Myocyte (in vitro differentiated cells): ENCODE measurements at regions not wholly inside any gene's neighbourhood (a gene's known extent, or its start where the extent isn't known, plus 50 kb on each side); places are given as distances from the start of the nearest gene placed in this dataset.
"Not testable (repeated sequence)": the region's sequence is repeated elsewhere in the genome, so short reads cannot be mapped to it uniquely, and the experiment has no call there.

Source experiments
- DNase-seq: peaks from one replicate; pipeline ENCODE4 v3.0.0-alpha.2; 2012; ENCODE audit warnings: low read depth

DNA sequence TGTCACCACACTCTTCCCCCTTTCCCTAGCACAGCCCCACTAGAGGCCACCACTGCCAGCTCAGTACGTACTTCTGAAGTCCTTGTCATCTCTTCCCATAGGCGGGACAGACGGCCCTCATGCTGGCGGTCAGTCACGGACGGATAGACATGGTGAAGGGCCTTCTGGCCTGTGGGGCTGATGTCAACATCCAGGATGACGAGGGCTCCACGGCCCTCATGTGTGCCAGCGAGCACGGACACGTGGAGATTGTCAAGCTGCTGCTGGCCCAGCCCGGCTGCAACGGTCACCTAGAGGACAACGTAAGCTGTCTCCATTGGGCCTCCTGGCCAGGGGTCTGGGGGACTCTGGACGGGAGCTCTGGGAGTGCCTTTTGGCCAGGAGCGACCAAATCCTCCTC lies 99.4 kb upstream of the DMRT1 start:
- DNase-seq = no peak

DNA sequence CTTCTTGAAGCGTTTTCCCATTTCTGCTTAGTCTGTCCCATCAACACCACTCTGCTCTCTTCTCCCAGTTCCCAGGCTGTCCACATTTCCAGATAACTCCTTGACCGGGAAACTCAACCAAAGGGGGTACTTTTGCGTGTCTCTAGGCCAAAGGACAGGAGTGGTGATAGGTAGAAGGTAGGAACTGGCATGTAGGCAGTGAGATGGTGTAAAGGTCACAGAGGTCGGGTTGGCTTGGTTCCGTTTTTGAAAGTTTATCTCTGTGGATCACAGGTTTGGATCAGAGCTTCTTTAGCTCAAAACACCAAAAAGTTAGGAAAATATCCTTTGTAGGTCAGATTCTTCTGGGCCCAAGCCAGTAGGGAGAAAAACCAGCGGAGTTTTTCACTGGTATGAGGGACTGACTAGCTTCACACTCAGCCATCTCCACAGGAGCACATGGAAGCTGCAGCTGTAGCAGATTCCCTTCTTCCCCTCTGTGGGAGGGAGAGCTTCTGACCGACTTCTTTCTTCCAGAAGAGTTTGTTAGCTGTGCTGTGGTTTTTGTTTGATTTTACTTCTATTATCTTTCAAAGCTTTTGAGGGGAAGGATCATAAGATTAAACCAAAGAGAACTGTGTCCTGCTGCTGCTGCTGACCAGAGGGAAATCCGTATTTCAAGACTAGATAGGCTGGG lies 98.4 kb upstream of the DMRT1 start:
- no peak for DNase-seq

GRCh38 chr9:744046-744712 lies 97.3 kb upstream of the DMRT1 start:
- DNase-seq = no peak

DNA sequence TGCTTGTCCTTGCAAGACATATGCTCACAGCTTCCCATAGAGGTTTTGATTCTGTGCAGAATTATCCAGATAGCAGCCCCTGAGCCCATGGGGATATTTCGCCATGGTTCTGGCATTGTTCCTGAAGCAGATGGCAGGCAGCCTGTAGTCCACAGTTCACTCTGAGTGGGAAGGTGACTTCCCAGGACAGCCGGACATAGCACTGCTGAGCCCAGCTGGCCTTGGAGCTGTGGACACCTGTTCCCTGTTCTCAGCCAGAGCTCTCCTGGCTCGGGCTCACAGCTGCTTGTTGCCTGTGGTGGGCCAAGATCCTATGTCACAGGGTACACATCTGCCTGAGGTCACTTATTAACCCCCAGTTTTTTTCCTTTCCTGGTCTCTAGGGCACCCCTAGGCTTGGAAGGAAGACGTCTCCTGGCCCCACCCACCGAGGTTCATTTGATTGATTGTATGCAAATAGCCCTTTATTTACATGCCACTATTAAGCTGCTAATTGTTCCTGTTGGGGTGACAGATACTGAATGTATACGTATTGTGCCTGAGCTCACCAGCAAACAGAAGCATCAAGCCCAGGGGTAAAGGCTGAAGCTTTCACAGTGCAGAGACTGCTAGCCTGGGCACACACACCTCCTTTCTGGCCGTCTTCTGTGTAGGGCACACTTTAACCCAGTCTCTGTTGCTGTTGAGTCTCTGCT lies 96.6 kb upstream of the DMRT1 start:
- DNase-seq = peak; percentile 97

DNA sequence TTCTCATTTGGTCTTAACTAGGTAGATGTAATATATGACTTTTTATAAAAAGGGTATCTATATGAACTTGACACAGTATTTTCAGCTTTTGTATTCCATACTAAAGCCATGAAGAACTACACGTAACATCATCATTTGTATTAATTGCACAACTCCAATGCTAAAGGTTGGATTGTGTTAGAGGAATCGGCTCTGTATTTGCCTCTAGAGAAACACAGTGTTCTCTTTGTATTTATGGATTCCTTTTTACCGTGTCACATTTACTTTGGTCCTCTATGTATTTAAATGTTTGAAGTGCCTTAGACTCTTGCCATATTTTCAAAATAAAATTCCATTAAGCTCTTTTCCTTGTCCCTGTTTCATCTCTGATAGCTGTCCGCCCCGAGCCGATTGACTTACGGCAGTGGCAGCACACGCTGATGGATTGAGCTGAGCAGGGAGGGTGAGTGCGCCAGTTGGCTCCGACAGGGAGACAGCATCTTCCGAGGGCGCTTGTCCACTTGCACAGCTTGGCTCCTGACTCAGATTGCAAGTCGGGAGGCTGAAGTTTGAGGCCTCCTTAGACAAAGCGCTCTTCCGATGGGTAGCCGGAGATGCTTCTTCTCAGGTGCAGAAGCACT lies 95.6 kb upstream of the DMRT1 start:
- DNase-seq = no peak

DNA sequence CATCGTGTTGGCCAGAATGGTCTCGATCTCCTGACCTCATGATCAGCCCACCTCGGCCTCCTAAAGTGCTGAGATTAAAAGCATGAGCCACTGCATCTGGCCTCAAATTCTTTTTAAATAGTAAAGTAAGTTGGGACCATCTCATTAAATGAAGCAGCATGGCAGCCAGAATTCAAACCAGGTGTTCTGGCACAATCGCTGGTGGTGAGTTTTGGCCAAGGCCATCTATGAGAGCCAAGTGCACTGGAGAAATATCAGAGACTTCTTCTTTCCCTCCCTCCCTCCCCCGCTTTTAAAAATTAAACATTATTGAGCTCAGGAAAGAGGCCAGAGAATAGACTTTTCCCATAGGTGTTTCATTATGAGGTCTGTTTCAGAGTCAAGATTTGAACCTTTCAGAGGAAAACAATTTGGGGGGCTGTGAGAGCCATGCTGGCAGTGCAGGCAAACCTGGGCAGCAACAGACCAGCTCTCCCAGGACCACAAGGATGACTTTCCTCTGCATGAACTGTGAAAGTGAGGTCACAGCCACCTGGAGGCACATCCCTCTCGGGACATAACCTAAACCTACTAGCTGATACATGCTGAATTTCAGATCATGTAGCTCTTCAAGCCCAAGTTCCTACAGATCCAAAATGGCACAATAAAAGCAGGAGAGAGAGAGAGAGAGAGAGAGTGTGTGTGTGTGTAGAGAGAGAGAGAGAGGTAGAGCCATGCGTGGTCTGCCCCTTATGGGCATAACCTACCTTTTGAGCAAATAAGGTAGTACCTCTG lies 94.6 kb upstream of the DMRT1 start:
- DNase-seq = no peak

DNA sequence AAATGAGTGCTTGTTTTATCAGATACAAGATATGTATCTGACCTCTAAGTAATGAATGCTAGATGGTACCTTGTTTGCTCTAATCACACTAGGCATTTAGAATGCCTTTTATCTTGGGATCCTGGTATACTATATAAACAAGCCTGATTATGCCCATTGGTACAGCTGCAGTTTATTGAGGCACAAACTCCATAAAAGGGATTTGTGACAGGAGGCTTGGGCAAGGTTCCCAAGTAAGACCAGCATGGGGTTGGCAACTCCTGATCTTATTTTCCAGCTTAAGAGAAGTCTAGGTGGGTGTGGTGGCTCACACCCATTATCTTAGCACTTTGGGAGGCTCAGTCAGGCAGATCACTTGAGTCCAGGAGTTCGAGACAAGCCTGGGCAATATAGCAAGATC lies 93.9 kb upstream of the DMRT1 start:
- DNase-seq = no peak

- no peak for DNase-seq
These were observed 92.5 kb upstream of the DMRT1 start for GRCh38 chr9:748861-749497.

- peak; percentile 49 for DNase-seq
These were observed 91.8 kb upstream of the DMRT1 start for GRCh38 chr9:749716-750115.

DNA sequence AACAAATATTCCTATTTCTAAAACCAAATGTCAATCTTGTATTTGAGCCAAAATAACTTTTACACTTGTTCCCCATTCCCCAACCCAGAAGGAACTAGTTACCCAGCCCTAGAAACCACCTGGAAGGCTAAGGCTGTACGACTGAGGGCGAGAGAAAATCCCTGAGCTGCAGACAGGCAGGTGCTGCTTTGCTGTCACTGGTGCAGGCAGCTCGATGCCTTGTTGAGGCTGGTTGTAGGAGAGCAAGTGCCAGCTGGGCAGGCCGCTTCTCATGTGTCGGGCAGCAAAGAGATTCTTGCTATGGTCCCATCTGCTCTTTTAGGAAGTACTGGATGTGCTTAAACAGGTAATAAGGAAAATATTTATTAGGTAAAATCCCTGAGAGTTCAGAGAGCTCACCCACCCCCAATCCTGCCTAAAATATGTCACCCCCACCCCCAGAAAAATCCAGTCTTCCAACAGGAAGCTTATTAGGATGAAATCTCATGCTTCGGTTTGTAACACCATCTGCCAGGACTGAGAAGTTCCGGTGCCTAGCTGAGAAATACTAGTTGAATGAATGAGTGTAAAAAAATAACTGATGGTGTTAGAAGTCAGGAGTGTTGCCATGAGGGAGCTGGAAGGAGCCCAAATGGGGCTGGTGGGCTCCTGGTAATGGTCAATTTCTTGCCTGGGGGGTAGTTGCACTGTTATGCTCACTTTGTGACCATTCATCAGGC lies 91.1 kb upstream of the DMRT1 start:
- peak; percentile 54 for DNase-seq

- peak; percentile 39 for DNase-seq
These were observed 90.1 kb upstream of the DMRT1 start for GRCh38 chr9:751137-752051.

DNA sequence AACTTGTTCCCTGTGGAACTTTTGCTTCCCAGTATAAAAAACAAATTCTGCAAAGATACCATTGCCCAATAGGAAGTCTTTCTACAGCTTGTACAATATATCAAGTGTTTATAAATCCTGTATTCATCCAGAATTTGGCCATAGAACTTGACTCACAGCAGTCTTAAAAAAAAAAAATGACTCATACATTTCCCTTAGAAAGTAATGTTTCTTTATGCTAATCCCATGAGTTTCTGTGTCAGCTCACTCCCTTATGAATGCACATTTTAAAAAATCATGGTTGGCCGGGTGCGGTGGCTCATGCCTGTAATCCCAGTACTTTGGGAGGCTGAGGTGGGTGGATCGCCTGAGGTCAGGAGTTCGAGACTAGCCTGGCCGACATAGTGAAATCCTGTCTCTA lies 89.3 kb upstream of the DMRT1 start:
- DNase-seq = no peak

- no peak for DNase-seq
These were observed 88.8 kb upstream of the DMRT1 start for GRCh38 chr9:752681-753200.

- DNase-seq = not testable (repeated sequence)
These were observed 87.8 kb upstream of the DMRT1 start for GRCh38 chr9:753734-754133.

- no peak for DNase-seq
These were observed 87.2 kb upstream of the DMRT1 start for GRCh38 chr9:754150-754931.

DNA sequence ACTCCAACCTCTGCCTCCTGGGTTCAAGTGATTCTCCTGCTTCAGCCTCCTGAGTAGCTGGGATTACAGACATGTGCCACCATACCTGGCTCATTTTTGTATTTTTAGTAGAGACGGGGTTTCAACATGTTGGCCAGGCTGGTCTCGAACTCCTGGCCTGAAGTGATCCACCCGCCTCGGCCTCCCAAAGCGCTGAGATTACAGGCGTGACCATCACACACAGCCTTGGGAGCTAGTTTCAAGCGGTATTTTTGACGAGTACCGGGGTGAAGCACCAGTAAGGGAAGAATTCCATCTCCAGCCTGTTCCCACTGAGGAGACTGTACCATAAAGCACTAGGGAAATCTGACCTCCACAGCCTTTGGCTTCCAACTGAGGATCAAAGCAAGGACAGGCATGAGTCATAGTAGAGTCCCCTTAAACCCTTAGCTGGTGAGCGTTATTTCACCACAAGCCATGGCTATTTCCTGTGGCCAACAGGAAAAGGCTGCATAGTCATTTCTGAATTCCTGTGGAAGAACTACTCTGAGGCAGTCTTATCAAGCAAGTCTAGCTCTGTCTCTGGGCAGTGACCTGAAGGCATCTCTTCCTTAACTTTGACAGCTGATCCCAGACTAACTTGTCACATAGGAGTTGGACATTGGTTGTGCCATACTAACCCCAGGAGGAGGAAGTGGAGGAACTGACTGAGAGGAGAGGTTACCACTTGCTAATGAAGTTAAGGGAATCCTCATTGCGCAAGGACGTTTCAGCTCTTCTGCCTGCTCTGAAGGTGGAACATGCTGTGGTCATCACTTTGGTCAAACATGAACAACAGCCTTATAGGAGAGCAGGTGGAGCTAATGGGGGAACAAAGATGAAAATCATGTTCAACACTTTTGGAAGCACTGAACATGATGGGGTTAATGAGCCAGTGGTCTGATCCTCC lies 85.8 kb upstream of the DMRT1 start:
- peak; percentile 98 for DNase-seq
